ENCODE measurements at regions not wholly inside any gene's neighbourhood (a gene's known extent, or its start where the extent isn't known, plus 50 kb on each side); places are given as distances from the start of the nearest gene placed in this dataset.

DNA sequence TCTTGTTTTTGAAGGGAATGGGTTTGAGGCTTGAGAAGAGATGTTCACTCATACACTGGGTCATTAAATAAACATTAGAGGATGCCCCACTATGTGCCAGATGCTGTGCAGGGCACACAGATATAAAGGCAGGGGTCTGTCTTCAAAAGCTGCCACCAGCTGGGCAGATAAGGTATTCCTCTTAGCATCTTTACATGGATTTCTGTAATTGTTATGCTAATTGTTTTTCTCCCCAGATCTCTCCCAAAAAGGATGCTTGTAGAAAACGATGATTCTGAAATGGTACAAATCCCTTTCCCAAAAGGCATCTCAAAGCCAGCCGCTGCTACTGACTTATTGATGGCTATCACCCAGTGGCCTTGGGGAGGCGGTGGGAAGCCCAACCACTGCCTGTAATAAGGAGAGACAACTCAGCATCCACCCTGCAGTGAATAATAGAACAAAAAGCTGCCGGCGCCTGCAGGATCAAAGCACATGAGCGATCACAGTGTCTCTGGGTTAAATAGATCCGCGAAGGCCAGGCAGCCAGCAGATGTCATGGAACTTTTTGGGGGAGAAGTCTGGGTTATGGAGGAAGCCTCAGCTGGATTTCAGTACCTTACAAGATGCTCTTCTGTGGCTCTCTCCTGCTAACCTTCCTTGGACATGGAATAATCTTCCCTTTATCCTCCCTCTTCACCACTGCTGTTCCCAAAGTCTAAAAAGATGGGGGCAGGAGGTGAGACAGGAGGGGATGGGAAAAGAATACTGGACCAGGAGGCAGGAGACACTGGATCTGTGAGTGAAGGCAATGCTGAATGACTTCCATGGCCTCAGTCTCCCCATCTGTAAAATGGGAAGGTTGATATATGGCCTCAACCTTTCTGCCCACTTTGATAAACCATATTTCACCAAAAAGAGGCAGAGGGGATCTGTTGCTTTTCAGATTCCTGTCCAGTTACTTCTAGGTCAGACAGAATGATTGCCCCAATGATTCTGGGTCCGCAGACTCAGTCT lies 54.8 kb upstream of the CD34 start:
- Histone ChIP-seq H3K27me3 (peaks cover 65% of the 10 kb centered on the region), H3K4me1 (peaks cover 9% of the 10 kb centered on the region), H3K9me3 (ENCODE audit: low read depth) (no peaks in the 10 kb centered on the region), H3K4me3 (no peak overlapping the region), H3K79me2 (ENCODE audit: low read depth) (no peaks in the 10 kb centered on the region), H2AFZ (replicated peaks) (no peak overlapping the region), H3F3A (ENCODE audit: low read depth) (peaks cover 10% of the 10 kb centered on the region), H3K4me2 (peak overlapping the region; percentile 42), H3K36me3 (no peaks in the 10 kb centered on the region), H3K9ac (no peak overlapping the region), H3K27ac (no peak overlapping the region), H4K20me1 (ENCODE audit: low read depth) (peaks cover 3% of the 10 kb centered on the region)
- TF ChIP-seq EZH2 (IDR thresholded peaks at IDR 0.05) (no peak), EZH2phosphoT487 (IDR thresholded peaks at IDR 0.05) (no peak)
- TF ChIP-seq, protein P1, sequence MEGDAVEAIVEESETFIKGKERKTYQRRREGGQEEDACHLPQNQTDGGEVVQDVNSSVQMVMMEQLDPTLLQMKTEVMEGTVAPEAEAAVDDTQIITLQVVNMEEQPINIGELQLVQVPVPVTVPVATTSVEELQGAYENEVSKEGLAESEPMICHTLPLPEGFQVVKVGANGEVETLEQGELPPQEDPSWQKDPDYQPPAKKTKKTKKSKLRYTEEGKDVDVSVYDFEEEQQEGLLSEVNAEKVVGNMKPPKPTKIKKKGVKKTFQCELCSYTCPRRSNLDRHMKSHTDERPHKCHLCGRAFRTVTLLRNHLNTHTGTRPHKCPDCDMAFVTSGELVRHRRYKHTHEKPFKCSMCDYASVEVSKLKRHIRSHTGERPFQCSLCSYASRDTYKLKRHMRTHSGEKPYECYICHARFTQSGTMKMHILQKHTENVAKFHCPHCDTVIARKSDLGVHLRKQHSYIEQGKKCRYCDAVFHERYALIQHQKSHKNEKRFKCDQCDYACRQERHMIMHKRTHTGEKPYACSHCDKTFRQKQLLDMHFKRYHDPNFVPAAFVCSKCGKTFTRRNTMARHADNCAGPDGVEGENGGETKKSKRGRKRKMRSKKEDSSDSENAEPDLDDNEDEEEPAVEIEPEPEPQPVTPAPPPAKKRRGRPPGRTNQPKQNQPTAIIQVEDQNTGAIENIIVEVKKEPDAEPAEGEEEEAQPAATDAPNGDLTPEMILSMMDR (IDR thresholded peaks at IDR 0.05), result no peak
- Mint-ChIP-seq H3K4me1 (peaks cover 32% of the 10 kb centered on the region), H3K9me3 (peaks cover 9% of the 10 kb centered on the region), H3K36me3 (no peaks in the 10 kb centered on the region), H3K27me3 (ENCODE audit: insufficient read depth, low read depth) (peaks cover 8% of the 10 kb centered on the region), H3K4me3 (no peak overlapping the region), H3K27ac (no peak overlapping the region)
- peak; percentile 70 for DNase-seq (ENCODE audit: low spot score)

DNA sequence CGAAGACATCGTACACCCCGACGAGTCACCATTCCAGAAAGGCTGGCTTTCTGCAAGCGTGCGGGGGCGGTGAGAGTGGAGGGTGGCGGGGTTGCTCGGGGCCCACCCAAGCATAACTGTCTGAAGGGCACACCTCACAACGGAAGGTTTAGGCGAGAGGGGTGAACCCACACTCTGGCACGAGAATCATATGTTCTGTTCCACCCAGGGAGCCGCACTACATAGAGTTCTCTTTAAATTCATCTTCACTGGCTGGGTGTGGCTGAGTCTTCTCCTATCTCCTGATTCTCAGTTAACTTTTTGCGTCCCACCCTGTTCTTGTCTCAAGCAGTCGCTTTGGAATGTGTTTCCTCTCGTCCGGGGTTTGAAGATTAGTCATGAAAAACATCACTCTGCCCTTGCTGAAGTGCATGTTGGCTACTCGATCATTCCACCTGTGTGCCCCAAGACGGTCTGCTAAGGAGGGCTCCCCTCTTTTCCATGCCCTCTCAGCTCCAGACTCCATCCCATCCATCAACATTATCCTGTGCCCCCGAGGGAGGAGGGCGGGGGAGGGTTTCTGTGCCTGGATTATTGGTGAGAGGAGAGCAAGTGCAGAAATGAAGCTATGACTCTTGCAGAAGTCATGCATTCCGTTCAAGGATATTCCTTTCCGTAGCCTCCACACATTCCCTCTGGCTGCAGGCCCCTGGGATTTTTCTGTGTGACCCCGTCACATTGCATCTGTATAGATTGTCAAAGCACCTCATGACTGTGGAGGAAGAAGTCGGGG lies 53.5 kb upstream of the CD34 start:
- Histone ChIP-seq H3K27me3 (peaks cover 78% of the 10 kb centered on the region), H3K9ac (no peak overlapping the region), H3K79me2 (ENCODE audit: low read depth) (no peaks in the 10 kb centered on the region), H4K20me1 (ENCODE audit: low read depth) (peaks cover 3% of the 10 kb centered on the region), H3K4me1 (peaks cover 9% of the 10 kb centered on the region), H3K36me3 (no peaks in the 10 kb centered on the region), H3K4me2 (no peak overlapping the region), H3K4me3 (no peak overlapping the region), H2AFZ (replicated peaks) (no peak overlapping the region), H3K9me3 (ENCODE audit: low read depth) (no peaks in the 10 kb centered on the region), H3F3A (ENCODE audit: low read depth) (peaks cover 10% of the 10 kb centered on the region), H3K27ac (no peak overlapping the region)
- peaks cover 32% of the 10 kb centered on the region for H3K4me1 Mint-ChIP-seq
- peak overlapping the region; percentile 45 for H3K4me3 Mint-ChIP-seq
- TF ChIP-seq, protein P1 (IDR thresholded peaks at IDR 0.05), result no peak
- TF ChIP-seq EZH2phosphoT487 (IDR thresholded peaks at IDR 0.05) (no peak), EZH2 (IDR thresholded peaks at IDR 0.05) (no peak)
- H3K27me3 Mint-ChIP-seq (ENCODE audit: insufficient read depth, low read depth), result peaks cover 20% of the 10 kb centered on the region
- H3K9me3 Mint-ChIP-seq, result peaks cover 9% of the 10 kb centered on the region
- no peak for DNase-seq (ENCODE audit: low spot score)
- no peaks in the 10 kb centered on the region for H3K36me3 Mint-ChIP-seq
- no peak overlapping the region for H3K27ac Mint-ChIP-seq

DNA sequence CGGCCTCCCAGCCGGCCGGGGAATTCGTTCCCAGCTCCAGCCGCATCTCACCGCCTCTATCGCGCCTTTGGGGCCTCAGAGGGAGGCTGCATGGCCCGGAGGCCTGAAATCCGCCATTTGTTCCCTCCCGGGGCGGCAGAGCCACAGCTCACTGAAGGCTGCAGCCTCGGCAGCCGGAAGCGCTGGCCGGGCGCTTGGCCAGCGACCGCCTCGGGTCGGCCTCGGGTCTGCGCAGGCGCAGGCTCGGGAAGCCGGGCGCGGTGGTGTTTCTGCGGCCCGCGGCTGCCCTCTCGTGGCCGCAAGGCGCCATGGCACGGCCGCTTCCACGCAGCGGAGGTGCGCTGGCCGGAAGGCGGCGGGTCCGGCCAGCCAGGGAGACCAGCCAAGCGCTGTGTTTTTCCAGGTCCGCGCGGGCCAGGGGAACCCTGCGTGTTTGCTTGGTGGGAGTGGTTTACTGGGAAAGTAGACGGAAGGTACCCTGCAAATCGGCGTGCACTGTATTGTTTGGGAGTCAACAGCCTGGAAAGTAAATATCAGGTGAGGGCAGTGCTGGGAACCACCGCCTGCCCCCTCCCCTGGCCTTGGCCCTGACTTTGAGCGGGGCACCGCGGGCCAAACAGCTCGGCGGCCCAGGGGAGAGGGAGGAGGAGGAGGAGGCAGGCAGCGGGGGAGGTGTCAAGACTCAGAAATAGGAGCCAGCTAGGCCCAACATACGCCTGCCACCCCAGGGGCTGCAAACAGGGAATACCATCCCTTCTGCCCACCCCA lies 52.7 kb upstream of the CD34 start:
- Histone ChIP-seq H3K27ac (no peak overlapping the region), H3K4me2 (peak overlapping the region; percentile 81), H4K20me1 (ENCODE audit: low read depth) (peaks cover 3% of the 10 kb centered on the region), H3K4me1 (peaks cover 9% of the 10 kb centered on the region), H2AFZ (replicated peaks) (peak overlapping the region; percentile 97), H3K4me3 (peak overlapping the region; percentile 47), H3K9me3 (ENCODE audit: low read depth) (no peaks in the 10 kb centered on the region), H3K79me2 (ENCODE audit: low read depth) (no peaks in the 10 kb centered on the region), H3K9ac (no peak overlapping the region), H3K36me3 (no peaks in the 10 kb centered on the region), H3K27me3 (peaks cover 86% of the 10 kb centered on the region), H3F3A (ENCODE audit: low read depth) (peaks cover 10% of the 10 kb centered on the region)
- peaks cover 20% of the 10 kb centered on the region for H3K27me3 Mint-ChIP-seq (ENCODE audit: insufficient read depth, low read depth)
- no peak overlapping the region for H3K27ac Mint-ChIP-seq
- peaks cover 32% of the 10 kb centered on the region for H3K4me1 Mint-ChIP-seq
- DNase-seq (ENCODE audit: low spot score), result peak; percentile 96
- H3K4me3 Mint-ChIP-seq, result peak overlapping the region; percentile 82
- H3K9me3 Mint-ChIP-seq, result peaks cover 9% of the 10 kb centered on the region
- TF ChIP-seq EZH2phosphoT487 (IDR thresholded peaks at IDR 0.05) (no peak), EZH2 (IDR thresholded peaks at IDR 0.05) (peak; percentile 55)
- TF ChIP-seq, protein P1 (IDR thresholded peaks at IDR 0.05), result peak; percentile 97
- H3K36me3 Mint-ChIP-seq, result no peaks in the 10 kb centered on the region

All from neural progenitor cell (in vitro differentiated cells).